ENCODE measurements at regions not wholly inside any gene's neighbourhood (a gene's known extent, or its start where the extent isn't known, plus 50 kb on each side); places are given as distances from the start of the nearest gene placed in this dataset.

GRCh38 chr18:63069496-63069895 lies 250.1 kb downstream of the BCL2 start:
- no peak for TF ChIP-seq ZC3H10 (CRISPR knock-in tag; IDR thresholded peaks at IDR 0.05)
- no peak for TF ChIP-seq ISL1 (CRISPR knock-in tag; IDR thresholded peaks at IDR 0.05)
- no peak for TF ChIP-seq ZNF70 (CRISPR knock-in tag; IDR thresholded peaks at IDR 0.05)
- no peak for TF ChIP-seq ESRRG (CRISPR knock-in tag; IDR thresholded peaks at IDR 0.05)
- no peak for ATAC-seq

DNA sequence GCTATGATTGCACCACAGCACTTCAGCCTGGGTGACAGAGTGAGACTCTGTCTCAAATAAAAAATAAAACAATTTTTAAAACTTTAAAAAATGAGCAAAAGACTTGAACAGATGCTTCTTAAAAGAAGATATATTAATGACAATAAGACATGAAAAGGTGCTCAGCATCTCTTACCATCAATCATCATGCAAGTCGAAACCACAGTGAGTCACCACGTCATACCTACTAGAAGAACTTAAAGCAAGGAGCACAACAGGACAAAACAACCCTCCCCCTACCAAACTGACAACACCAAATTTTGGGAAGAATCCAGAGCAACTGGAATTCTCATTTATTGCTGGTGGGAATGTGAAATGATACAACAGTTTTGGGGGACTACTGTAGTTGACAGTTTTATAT lies 251.6 kb downstream of the BCL2 start:
- no peak for ATAC-seq
- TF ChIP-seq SNAI2 (CRISPR knock-in tag; IDR thresholded peaks at IDR 0.05), result no peak
- no peak for TF ChIP-seq PPARA (CRISPR knock-in tag; IDR thresholded peaks at IDR 0.05; ENCODE audit: borderline replicate concordance)
- no peak for TF ChIP-seq ARNTL (CRISPR knock-in tag; IDR thresholded peaks at IDR 0.05; ENCODE audit: borderline replicate concordance, low read depth)
- TF ChIP-seq OSR1 (CRISPR knock-in tag; IDR thresholded peaks at IDR 0.05), result no peak
- no peak for TF ChIP-seq ZNF8 (CRISPR knock-in tag; IDR thresholded peaks at IDR 0.05)
- TF ChIP-seq ESRRG (CRISPR knock-in tag; IDR thresholded peaks at IDR 0.05), result no peak
- TF ChIP-seq ZFP3 (CRISPR knock-in tag; IDR thresholded peaks at IDR 0.05), result no peak
- TF ChIP-seq CSRNP3 (CRISPR knock-in tag; IDR thresholded peaks at IDR 0.05), result no peak
- TF ChIP-seq RARB (CRISPR knock-in tag; IDR thresholded peaks at IDR 0.05), result no peak
- TF ChIP-seq CREB5 (CRISPR knock-in tag; IDR thresholded peaks at IDR 0.05; ENCODE audit: low read depth), result no peak
- no peak for TF ChIP-seq ZC3H10 (CRISPR knock-in tag; IDR thresholded peaks at IDR 0.05)
- no peak for TF ChIP-seq TSHZ2 (CRISPR knock-in tag; IDR thresholded peaks at IDR 0.05)

DNA sequence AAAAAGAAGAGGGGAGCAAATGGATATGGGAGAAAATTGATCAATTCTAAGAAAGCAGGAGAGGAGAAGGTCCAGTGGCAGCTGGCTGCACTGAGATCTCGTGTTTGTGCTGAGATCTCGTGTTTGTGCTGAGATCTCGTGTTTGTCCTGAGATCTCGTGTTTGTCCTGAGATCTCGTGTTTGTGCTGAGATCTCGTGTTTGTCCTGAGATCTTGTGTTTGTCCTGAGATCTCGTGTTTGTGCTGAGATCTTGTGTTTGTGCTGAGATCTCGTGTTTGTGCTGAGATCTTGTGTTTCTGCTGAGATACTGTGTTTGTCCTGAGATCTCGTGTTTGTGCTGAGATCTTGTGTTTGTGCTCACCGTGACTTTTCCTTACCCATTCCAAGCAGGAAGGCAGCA lies 254.4 kb downstream of the BCL2 start:
- no peak for TF ChIP-seq OSR1 (CRISPR knock-in tag; IDR thresholded peaks at IDR 0.05)
- ATAC-seq, result no peak

- TF ChIP-seq RARB (CRISPR knock-in tag; IDR thresholded peaks at IDR 0.05) (no peak), ESRRG (CRISPR knock-in tag; IDR thresholded peaks at IDR 0.05) (no peak), CREB5 (CRISPR knock-in tag; IDR thresholded peaks at IDR 0.05; ENCODE audit: low read depth) (no peak), ZFP30 (CRISPR knock-in tag; IDR thresholded peaks at IDR 0.05) (no peak), ARNTL (CRISPR knock-in tag; IDR thresholded peaks at IDR 0.05; ENCODE audit: borderline replicate concordance, low read depth) (no peak), CSDC2 (CRISPR knock-in tag; IDR thresholded peaks at IDR 0.05) (no peak), SNAI2 (CRISPR knock-in tag; IDR thresholded peaks at IDR 0.05) (no peak), TSHZ2 (CRISPR knock-in tag; IDR thresholded peaks at IDR 0.05) (no peak), BACH2 (CRISPR knock-in tag; IDR thresholded peaks at IDR 0.05; ENCODE audit: borderline replicate concordance) (no peak), PPARA (CRISPR knock-in tag; IDR thresholded peaks at IDR 0.05; ENCODE audit: borderline replicate concordance) (no peak), ISL1 (CRISPR knock-in tag; IDR thresholded peaks at IDR 0.05) (no peak), ZNF8 (CRISPR knock-in tag; IDR thresholded peaks at IDR 0.05) (no peak), ZFP3 (CRISPR knock-in tag; IDR thresholded peaks at IDR 0.05) (no peak), TCF4 (CRISPR knock-in tag; IDR thresholded peaks at IDR 0.05; ENCODE audit: borderline replicate concordance) (no peak), ZNF70 (CRISPR knock-in tag; IDR thresholded peaks at IDR 0.05) (no peak), ZNF565 (CRISPR knock-in tag; conservative IDR thresholded peaks at IDR 0.05; ENCODE audit: low read depth) (no peak), GLIS3 (CRISPR knock-in tag; IDR thresholded peaks at IDR 0.05) (no peak)
- TF ChIP-seq, protein P1, sequence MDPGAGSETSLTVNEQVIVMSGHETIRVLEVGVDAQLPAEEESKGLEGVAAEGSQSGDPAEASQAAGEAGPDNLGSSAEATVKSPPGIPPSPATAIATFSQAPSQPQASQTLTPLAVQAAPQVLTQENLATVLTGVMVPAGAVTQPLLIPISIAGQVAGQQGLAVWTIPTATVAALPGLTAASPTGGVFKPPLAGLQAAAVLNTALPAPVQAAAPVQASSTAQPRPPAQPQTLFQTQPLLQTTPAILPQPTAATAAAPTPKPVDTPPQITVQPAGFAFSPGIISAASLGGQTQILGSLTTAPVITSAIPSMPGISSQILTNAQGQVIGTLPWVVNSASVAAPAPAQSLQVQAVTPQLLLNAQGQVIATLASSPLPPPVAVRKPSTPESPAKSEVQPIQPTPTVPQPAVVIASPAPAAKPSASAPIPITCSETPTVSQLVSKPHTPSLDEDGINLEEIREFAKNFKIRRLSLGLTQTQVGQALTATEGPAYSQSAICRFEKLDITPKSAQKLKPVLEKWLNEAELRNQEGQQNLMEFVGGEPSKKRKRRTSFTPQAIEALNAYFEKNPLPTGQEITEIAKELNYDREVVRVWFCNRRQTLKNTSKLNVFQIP (CRISPR knock-in tag; IDR thresholded peaks at IDR 0.05; ENCODE audit: borderline replicate concordance, low read depth), result no peak
- TF ChIP-seq, protein P2, sequence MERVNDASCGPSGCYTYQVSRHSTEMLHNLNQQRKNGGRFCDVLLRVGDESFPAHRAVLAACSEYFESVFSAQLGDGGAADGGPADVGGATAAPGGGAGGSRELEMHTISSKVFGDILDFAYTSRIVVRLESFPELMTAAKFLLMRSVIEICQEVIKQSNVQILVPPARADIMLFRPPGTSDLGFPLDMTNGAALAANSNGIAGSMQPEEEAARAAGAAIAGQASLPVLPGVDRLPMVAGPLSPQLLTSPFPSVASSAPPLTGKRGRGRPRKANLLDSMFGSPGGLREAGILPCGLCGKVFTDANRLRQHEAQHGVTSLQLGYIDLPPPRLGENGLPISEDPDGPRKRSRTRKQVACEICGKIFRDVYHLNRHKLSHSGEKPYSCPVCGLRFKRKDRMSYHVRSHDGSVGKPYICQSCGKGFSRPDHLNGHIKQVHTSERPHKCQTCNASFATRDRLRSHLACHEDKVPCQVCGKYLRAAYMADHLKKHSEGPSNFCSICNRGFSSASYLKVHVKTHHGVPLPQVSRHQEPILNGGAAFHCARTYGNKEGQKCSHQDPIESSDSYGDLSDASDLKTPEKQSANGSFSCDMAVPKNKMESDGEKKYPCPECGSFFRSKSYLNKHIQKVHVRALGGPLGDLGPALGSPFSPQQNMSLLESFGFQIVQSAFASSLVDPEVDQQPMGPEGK (CRISPR knock-in tag; IDR thresholded peaks at IDR 0.05; ENCODE audit: borderline replicate concordance), result no peak
- peak; percentile 36; the same call in 1 of the 3 replicates for ATAC-seq
Observed at GRCh38 chr18:63063171-63063570, 256.4 kb downstream of the BCL2 start.

Measured in SK-N-SH treated with all-trans-retinoic acid at 6 μM for 48 hours (cell line).